ENCODE measurements at regions not wholly inside any gene's neighbourhood (a gene's known extent, or its start where the extent isn't known, plus 50 kb on each side); places are given as distances from the start of the nearest gene placed in this dataset.

- Histone ChIP-seq H3K36me3 (replicated peaks) (no peaks in the 10 kb centered on the region), H3K4me3 (ENCODE audit: low read depth, low read length) (no peak overlapping the region), H3K27me3 (replicated peaks) (no peaks in the 10 kb centered on the region), H3K27ac (no peak overlapping the region)
- DNase-seq = no peak
- in situ Hi-C loops (cut with HindIII; ENCODE audit: low pct_ligation_motif_present, low sequenced_read_pairs) = no loop called here
- no peak for TF ChIP-seq CTCF (IDR thresholded peaks at IDR 0.05; ENCODE audit: low read depth, low read length, missing control alignments)
Measured at GRCh38 chr7:36790311-36790787, 66.1 kb upstream of the AOAH start.

GRCh38 chr7:36788825-36789470 lies 64.7 kb upstream of the AOAH start:
- Histone ChIP-seq H3K27ac (no peak overlapping the region), H3K36me3 (replicated peaks) (no peaks in the 10 kb centered on the region)
- DNase-seq = no peak

GRCh38 chr7:36787933-36788378 lies 63.7 kb upstream of the AOAH start:
- Histone ChIP-seq H3K27me3 (replicated peaks) (no peaks in the 10 kb centered on the region), H3K4me3 (ENCODE audit: low read depth, low read length) (no peak overlapping the region), H3K27ac (no peak overlapping the region), H3K36me3 (replicated peaks) (no peaks in the 10 kb centered on the region)
- no peak for DNase-seq
- in situ Hi-C loops (cut with HindIII; ENCODE audit: low pct_ligation_motif_present, low sequenced_read_pairs) = no loop called here
- no peak for TF ChIP-seq CTCF (IDR thresholded peaks at IDR 0.05; ENCODE audit: low read depth, low read length, missing control alignments)

More at GRCh38 chr7:36788825-36789470, 64.7 kb upstream of the AOAH start:
- H3K4me3 ChIP-seq (ENCODE audit: low read depth, low read length) = no peak overlapping the region
- TF ChIP-seq CTCF (IDR thresholded peaks at IDR 0.05; ENCODE audit: low read depth, low read length, missing control alignments) = no peak
- no peaks in the 10 kb centered on the region for H3K27me3 ChIP-seq (replicated peaks)
- in situ Hi-C loops (cut with HindIII; ENCODE audit: low pct_ligation_motif_present, low sequenced_read_pairs) = no loop called here

- TF ChIP-seq CTCF (IDR thresholded peaks at IDR 0.05; ENCODE audit: low read depth, low read length, missing control alignments) = no peak
- H3K4me3 ChIP-seq (ENCODE audit: low read depth, low read length) = no peak overlapping the region
- DNase-seq = no peak
- no peaks in the 10 kb centered on the region for H3K27me3 ChIP-seq (replicated peaks)
- H3K36me3 ChIP-seq (replicated peaks) = no peaks in the 10 kb centered on the region
- in situ Hi-C loops (cut with HindIII; ENCODE audit: low pct_ligation_motif_present, low sequenced_read_pairs) = no loop called here
- H3K27ac ChIP-seq = no peak overlapping the region
Measured at GRCh38 chr7:36784991-36785940, 61.0 kb upstream of the AOAH start.

GRCh38 chr7:36781011-36781738 lies 56.9 kb upstream of the AOAH start:
- Histone ChIP-seq H3K4me3 (ENCODE audit: low read depth, low read length) (no peak overlapping the region), H3K27me3 (replicated peaks) (no peaks in the 10 kb centered on the region), H3K36me3 (replicated peaks) (no peaks in the 10 kb centered on the region), H3K27ac (no peak overlapping the region)
- in situ Hi-C loops (cut with HindIII; ENCODE audit: low pct_ligation_motif_present, low sequenced_read_pairs) = no loop called here
- no peak for TF ChIP-seq CTCF (IDR thresholded peaks at IDR 0.05; ENCODE audit: low read depth, low read length, missing control alignments)
- no peak for DNase-seq
